Neural cell (in vitro differentiated cells): ENCODE measurements at regions not wholly inside any gene's neighbourhood (a gene's known extent, or its start where the extent isn't known, plus 50 kb on each side); places are given as distances from the start of the nearest gene placed in this dataset.

Source experiments
- CTCF ChIP-seq: fragments of 450-650 bp; IDR thresholded peaks from 2 replicates; pipeline ENCODE4 v1.5.1; 2014; ENCODE audit warnings: antibody characterized with exemption, mild to moderate bottlenecking, moderate library complexity; ENCODE audit not compliant: poor library complexity, severe bottlenecking
- EZH2 ChIP-seq: fragments of 200-600, 300-800 bp; shearing (Covaris generic), sonication (generic); IDR thresholded peaks from 2 replicates; pipeline ENCODE4 v1.6.1; 2014; ENCODE audit warnings: antibody characterized with exemption, low read length, borderline replicate concordance, mild to moderate bottlenecking; ENCODE audit not compliant: insufficient read depth, poor library complexity, severe bottlenecking

- no peak for TF ChIP-seq CTCF
- no peak for TF ChIP-seq EZH2
These were observed 592.2 kb downstream of the DHX35 start for GRCh38 chr20:39554341-39554740.
